Thoracic aorta (tissue), 2 donors: ENCODE measurements at regions not wholly inside any gene's neighbourhood (a gene's known extent, or its start where the extent isn't known, plus 50 kb on each side); places are given as distances from the start of the nearest gene placed in this dataset.

ENCODE experiments used
- ATAC-seq: fragments of 150-250 bp; one replicate; pipeline ENCODE4 v1.8.0; 2017; ENCODE audit warnings: low read depth; ENCODE audit not compliant: insufficient number of reproducible peaks, low FRiP score
- DNase-seq: peaks from one replicate; pipeline ENCODE4 v3.0.0-alpha.2; 2020; ENCODE audit warnings: low spot score
- H3K27ac ChIP-seq, 2 donors: fragments of 200-600 bp; sonication (generic); 1 replicate in 1 of 2; 2 replicates in 1 of 2; pipeline ENCODE4 v1.5.1; 2016; ENCODE audit warnings: mild to moderate bottlenecking in 2 of 2, moderate library complexity in 2 of 2
- H3K27me3 ChIP-seq: fragments of 200-600 bp; sonication (generic); replicated peaks from 2 replicates; pipeline ENCODE4 v1.6.0; 2016; ENCODE audit warnings: mild to moderate bottlenecking; ENCODE audit not compliant: insufficient read depth
- H3K36me3 ChIP-seq: fragments of 200-600 bp; sonication (generic); one replicate; pipeline ENCODE4 v1.5.1; 2016
- H3K4me1 ChIP-seq, 2 donors: fragments of 200-600 bp; sonication (generic); 1 replicate in 1 of 2; 2 replicates in 1 of 2; pipeline versions ENCODE4 v1.5.1 to v1.6.0; 2016; ENCODE audit warnings: low read depth in 2 of 2, mild to moderate bottlenecking in 1 of 2; ENCODE audit not compliant: control insufficient read depth in 1 of 2
- H3K4me3 ChIP-seq: fragments of 200-600 bp; sonication (generic); 2 replicates; pipeline ENCODE4 v1.5.1; 2016; ENCODE audit warnings: mild to moderate bottlenecking
- H3K9me3 ChIP-seq: fragments of 200-600 bp; sonication (generic); 2 replicates; pipeline ENCODE4 v1.5.1; 2016
- CTCF ChIP-seq: fragments of 200-600 bp; sonication (generic); IDR thresholded peaks from one replicate; pipeline ENCODE4 v1.5.1; 2019; ENCODE audit warnings: antibody characterized with exemption

GRCh38 chr1:93768380-93768863, 86.8 kb upstream of the BCAR3 start:
- H3K27ac ChIP-seq, result no peak overlapping the region
- no peak for ATAC-seq
- H3K4me3 ChIP-seq, result no peak overlapping the region
- no peaks in the 10 kb centered on the region for H3K9me3 ChIP-seq
- peaks cover 0 to 21% of the 10 kb centered on the region in 2 donors for H3K4me1 ChIP-seq
- H3K36me3 ChIP-seq, result no peaks in the 10 kb centered on the region
- H3K27me3 ChIP-seq, result no peaks in the 10 kb centered on the region
- DNase-seq, result no peak
- TF ChIP-seq CTCF, result no peak

- Histone ChIP-seq H3K36me3 (no peaks in the 10 kb centered on the region), H3K9me3 (no peaks in the 10 kb centered on the region), H3K4me1 (peaks cover 0 to 21% of the 10 kb centered on the region in 2 donors), H3K4me3 (no peak overlapping the region), H3K27ac (no peak overlapping the region), H3K27me3 (no peaks in the 10 kb centered on the region)
- TF ChIP-seq CTCF, result no peak
- ATAC-seq (no peak), DNase-seq (no peak)
Measured at GRCh38 chr1:93766451-93766850, 84.8 kb upstream of the BCAR3 start.

- no peak for TF ChIP-seq CTCF
- Histone ChIP-seq H3K4me1 (peaks cover 0 to 21% of the 10 kb centered on the region in 2 donors), H3K27ac (no peak overlapping the region), H3K36me3 (no peaks in the 10 kb centered on the region), H3K4me3 (no peak overlapping the region), H3K9me3 (no peaks in the 10 kb centered on the region), H3K27me3 (no peaks in the 10 kb centered on the region)
- ATAC-seq (no peak), DNase-seq (no peak)
Measured at GRCh38 chr1:93765099-93765498, 83.5 kb upstream of the BCAR3 start.

GRCh38 chr1:93764366-93764750, 82.7 kb upstream of the BCAR3 start:
- ATAC-seq (no peak), DNase-seq (no peak)
- no peak for TF ChIP-seq CTCF
- Histone ChIP-seq H3K4me1 (peaks cover 0 to 18% of the 10 kb centered on the region in 2 donors), H3K4me3 (no peak overlapping the region), H3K27me3 (no peaks in the 10 kb centered on the region), H3K36me3 (no peaks in the 10 kb centered on the region), H3K9me3 (no peaks in the 10 kb centered on the region), H3K27ac (no peak overlapping the region)

- Histone ChIP-seq H3K36me3 (no peaks in the 10 kb centered on the region), H3K4me3 (no peak overlapping the region), H3K4me1 (peaks cover 0 to 13% of the 10 kb centered on the region in 2 donors), H3K9me3 (no peaks in the 10 kb centered on the region), H3K27me3 (no peaks in the 10 kb centered on the region), H3K27ac (no peak overlapping the region)
- DNase-seq, result no peak
- no peak for ATAC-seq
- TF ChIP-seq CTCF, result no peak
Measured at GRCh38 chr1:93763704-93764365, 82.2 kb upstream of the BCAR3 start.
